Osteoblast (primary cell): ENCODE measurements at regions not wholly inside any gene's neighbourhood (a gene's known extent, or its start where the extent isn't known, plus 50 kb on each side); places are given as distances from the start of the nearest gene placed in this dataset.

Experiments used
- DNase-seq: peaks from one replicate; pipeline ENCODE4 v3.0.0; 2011; ENCODE audit warnings: low spot score, mixed read lengths; ENCODE audit not compliant: insufficient read length; ENCODE audit errors: missing footprints
- H2AFZ ChIP-seq: 2 replicates; pipeline ENCODE4 v1.6.0; 2011; ENCODE audit warnings: mild to moderate bottlenecking, low read length
- H3K27ac ChIP-seq: 2 replicates; pipeline ENCODE4 v1.5.1; 2011; ENCODE audit warnings: mild to moderate bottlenecking, low read depth, low read length, moderate library complexity
- H3K27me3 ChIP-seq: 2 replicates; pipeline ENCODE4 v1.6.0; 2012; ENCODE audit warnings: mild to moderate bottlenecking, control low read depth, inconsistent platforms, low read length, moderate library complexity; ENCODE audit not compliant: insufficient read depth
- H3K36me3 ChIP-seq: 2 replicates; pipeline ENCODE4 v1.5.1; 2011; ENCODE audit warnings: mild to moderate bottlenecking, low read length, control low read depth, moderate library complexity; ENCODE audit not compliant: insufficient read depth
- H3K4me1 ChIP-seq: 2 replicates; pipeline ENCODE4 v1.5.1; 2011; ENCODE audit warnings: mild to moderate bottlenecking, low read length, control low read depth, moderate library complexity; ENCODE audit not compliant: insufficient read depth
- H3K4me2 ChIP-seq: 2 replicates; pipeline ENCODE4 v1.6.0; 2011; ENCODE audit warnings: mild to moderate bottlenecking, low read length; ENCODE audit not compliant: insufficient read depth
- H3K4me3 ChIP-seq: fragments of 200-600 bp; sonication (generic); 3 replicates; pipeline ENCODE4 v1.5.1; 2012; ENCODE audit warnings: mild to moderate bottlenecking, low read length, inconsistent platforms; ENCODE audit not compliant: insufficient read depth
- H3K79me2 ChIP-seq: 2 replicates; pipeline ENCODE4 v1.6.0; 2012; ENCODE audit warnings: mild to moderate bottlenecking, low read length, control low read depth, inconsistent platforms; ENCODE audit not compliant: insufficient read depth
- H3K9me3 ChIP-seq: 2 replicates; pipeline ENCODE4 v1.5.1; 2011; ENCODE audit warnings: low read depth, low read length, control low read depth
- H4K20me1 ChIP-seq: 2 replicates; pipeline ENCODE4 v1.6.0; 2012; ENCODE audit warnings: mild to moderate bottlenecking, low read length, control low read depth; ENCODE audit not compliant: insufficient read depth
- CTCF ChIP-seq: IDR thresholded peaks from 2 replicates; pipeline ENCODE4 v1.5.1; 2011; ENCODE audit warnings: mild to moderate bottlenecking, low read depth, low read length, moderate library complexity; ENCODE audit errors: extremely low read depth

GRCh38 chr11:115672412-115672811, 168.2 kb upstream of the CADM1 start:
- TF ChIP-seq CTCF: no peak
- Histone ChIP-seq H3K4me2 (no peak overlapping the region), H2AFZ (no peak overlapping the region), H3K27me3 (no peaks in the 10 kb centered on the region), H3K9me3 (no peaks in the 10 kb centered on the region), H3K79me2 (no peaks in the 10 kb centered on the region), H3K27ac (no peak overlapping the region), H3K4me1 (peaks cover 9% of the 10 kb centered on the region), H3K36me3 (no peaks in the 10 kb centered on the region), H3K4me3 (no peak overlapping the region), H4K20me1 (no peaks in the 10 kb centered on the region)
- DNase-seq: no peak

- Histone ChIP-seq H3K79me2 (no peaks in the 10 kb centered on the region), H2AFZ (no peak overlapping the region), H3K4me1 (peaks cover 4% of the 10 kb centered on the region), H3K4me2 (no peak overlapping the region), H3K9me3 (no peaks in the 10 kb centered on the region), H3K36me3 (no peaks in the 10 kb centered on the region), H3K4me3 (no peak overlapping the region), H3K27ac (no peak overlapping the region), H4K20me1 (no peaks in the 10 kb centered on the region), H3K27me3 (no peaks in the 10 kb centered on the region)
- DNase-seq: no peak
- no peak for TF ChIP-seq CTCF
Observed at GRCh38 chr11:115670538-115671205, 166.5 kb upstream of the CADM1 start.

GRCh38 chr11:115665958-115666357, 161.7 kb upstream of the CADM1 start:
- no peaks in the 10 kb centered on the region for H3K9me3 ChIP-seq
- DNase-seq: peak; percentile 62

More at GRCh38 chr11:115665958-115666357, 161.7 kb upstream of the CADM1 start:
- H3K27me3 ChIP-seq: no peaks in the 10 kb centered on the region
- no peaks in the 10 kb centered on the region for H3K79me2 ChIP-seq
- H3K4me1 ChIP-seq: no peaks in the 10 kb centered on the region
- TF ChIP-seq CTCF: no peak
- H3K4me2 ChIP-seq: no peak overlapping the region
- no peak overlapping the region for H3K4me3 ChIP-seq
- H3K36me3 ChIP-seq: no peaks in the 10 kb centered on the region
- no peaks in the 10 kb centered on the region for H4K20me1 ChIP-seq
- no peak overlapping the region for H2AFZ ChIP-seq
- H3K27ac ChIP-seq: no peak overlapping the region
